Caco-2 (cell line): ENCODE measurements at regions not wholly inside any gene's neighbourhood (a gene's known extent, or its start where the extent isn't known, plus 50 kb on each side); places are given as distances from the start of the nearest gene placed in this dataset.

Source experiments
- BruUV-seq: library from RNA; stranded (reverse); fragments of 400-500 nt; replicated peaks from 2 replicates; lab custom pipeline; 2021; lab: Mats Ljungman, UMichigan
- CTCF ChIA-PET: fragments of 300-600 bp; sonication (Branson Sonifier 250); formaldehyde crosslinking; loops from one replicate; lab custom pipeline; 2022; ENCODE audit warnings: antibody characterized with exemption; lab: Charles Lee
- POLR2A ChIA-PET: fragments of 300-600 bp; sonication (Branson Sonifier 250); formaldehyde crosslinking; loops from one replicate; lab custom pipeline; 2022; ENCODE audit warnings: antibody characterized with exemption; lab: Charles Lee
- DNase-seq, 2 experiments: peaks; one replicate each; pipeline versions ENCODE4 v3.0.0 to v3.0.0-alpha.2; 2020 to 2022
- H3K27me3 ChIP-seq: replicated peaks from 2 replicates; pipeline ENCODE4 v1.6.0; 2011; ENCODE audit warnings: low read length; ENCODE audit not compliant: control insufficient read depth, insufficient read depth
- H3K36me3 ChIP-seq: 2 replicates; pipeline ENCODE4 v1.5.1; 2011; ENCODE audit warnings: low read length; ENCODE audit not compliant: control insufficient read depth, insufficient read depth
- H3K4me1 ChIP-seq: fragments of 250-450 bp; sonication (Bioruptor Pico); 2 replicates; pipeline ENCODE4 v1.5.1; 2020; ENCODE audit warnings: mild to moderate bottlenecking
- H3K4me3 ChIP-seq: 2 replicates; pipeline ENCODE4 v1.5.1; 2011; ENCODE audit warnings: low read depth, mild to moderate bottlenecking, control low read depth, low read length
- H3K9me3 ChIP-seq: fragments of 250-450 bp; sonication (Bioruptor Pico); 2 replicates; pipeline ENCODE4 v1.5.1; 2020; ENCODE audit warnings: mild to moderate bottlenecking, moderate library complexity
- H3K27ac Mint-ChIP-seq: one replicate; pipeline ENCODE4 v1.8.0; 2022; ENCODE audit warnings: mixed read lengths; ENCODE audit not compliant: unreplicated experiment
- H3K27me3 Mint-ChIP-seq: one replicate; pipeline ENCODE4 v1.8.0; 2022; ENCODE audit warnings: mixed read lengths; ENCODE audit not compliant: insufficient read depth, unreplicated experiment
- H3K36me3 Mint-ChIP-seq: one replicate; pipeline ENCODE4 v1.8.0; 2022; ENCODE audit warnings: mild to moderate bottlenecking, mixed read lengths; ENCODE audit not compliant: insufficient read depth, unreplicated experiment
- H3K4me1 Mint-ChIP-seq: one replicate; pipeline ENCODE4 v1.8.0; 2022; ENCODE audit warnings: low read depth, mixed read lengths; ENCODE audit not compliant: unreplicated experiment
- H3K4me3 Mint-ChIP-seq: one replicate; pipeline ENCODE4 v1.8.0; 2022; ENCODE audit warnings: mild to moderate bottlenecking, moderate library complexity, mixed read lengths; ENCODE audit not compliant: unreplicated experiment
- H3K9me3 Mint-ChIP-seq: one replicate; pipeline ENCODE4 v1.8.0; 2022; ENCODE audit warnings: mixed read lengths; ENCODE audit not compliant: unreplicated experiment
- intact Hi-C: fragments of 100-400 bp; cut with micrococcal nuclease; formaldehyde crosslinking; loops from one replicate; pipeline ENCODE4 v1.10.0; 2022; ENCODE audit not compliant: unreplicated experiment
- TF ChIP-seq, protein P1 (sequence below), 2 experiments: fragments of 200-600 bp in 1 of 2; IDR thresholded peaks; 1 replicate in 1 of 2; 2 replicates in 1 of 2; pipeline versions ENCODE4 v1.5.1 to v1.8.0; 2011 to 2022; ENCODE audit warnings: antibody characterized with exemption in 1 of 2, control low read depth in 1 of 2, inconsistent platforms in 1 of 2, low read depth in 1 of 2, low read length in 1 of 2, mild to moderate bottlenecking in 1 of 2, moderate library complexity in 1 of 2; ENCODE audit not compliant: insufficient read depth in 1 of 2, severe bottlenecking in 1 of 2, unreplicated experiment in 1 of 2

DNA sequence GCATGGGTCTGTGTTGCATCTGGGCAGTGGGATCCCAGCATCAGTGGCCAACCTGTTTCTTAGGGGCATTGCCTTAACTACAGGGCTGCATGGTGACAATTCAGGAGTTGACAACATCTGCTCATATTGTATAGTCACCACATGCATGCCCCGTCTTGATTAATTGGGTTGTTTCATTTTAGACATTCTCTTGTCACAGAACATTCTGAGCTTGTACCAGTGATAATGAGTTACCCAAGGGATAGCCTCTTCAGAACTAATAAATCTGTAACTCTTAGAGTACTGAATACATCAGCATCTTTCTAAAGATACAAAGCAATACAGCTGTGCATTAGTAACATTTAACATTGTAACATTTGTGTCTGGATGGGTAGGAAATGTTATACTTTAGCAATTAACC is 426.5 kb upstream of the CD180 start:
- H3K4me3 ChIP-seq: no peak overlapping the region
- TF ChIP-seq, protein P1, sequence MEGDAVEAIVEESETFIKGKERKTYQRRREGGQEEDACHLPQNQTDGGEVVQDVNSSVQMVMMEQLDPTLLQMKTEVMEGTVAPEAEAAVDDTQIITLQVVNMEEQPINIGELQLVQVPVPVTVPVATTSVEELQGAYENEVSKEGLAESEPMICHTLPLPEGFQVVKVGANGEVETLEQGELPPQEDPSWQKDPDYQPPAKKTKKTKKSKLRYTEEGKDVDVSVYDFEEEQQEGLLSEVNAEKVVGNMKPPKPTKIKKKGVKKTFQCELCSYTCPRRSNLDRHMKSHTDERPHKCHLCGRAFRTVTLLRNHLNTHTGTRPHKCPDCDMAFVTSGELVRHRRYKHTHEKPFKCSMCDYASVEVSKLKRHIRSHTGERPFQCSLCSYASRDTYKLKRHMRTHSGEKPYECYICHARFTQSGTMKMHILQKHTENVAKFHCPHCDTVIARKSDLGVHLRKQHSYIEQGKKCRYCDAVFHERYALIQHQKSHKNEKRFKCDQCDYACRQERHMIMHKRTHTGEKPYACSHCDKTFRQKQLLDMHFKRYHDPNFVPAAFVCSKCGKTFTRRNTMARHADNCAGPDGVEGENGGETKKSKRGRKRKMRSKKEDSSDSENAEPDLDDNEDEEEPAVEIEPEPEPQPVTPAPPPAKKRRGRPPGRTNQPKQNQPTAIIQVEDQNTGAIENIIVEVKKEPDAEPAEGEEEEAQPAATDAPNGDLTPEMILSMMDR (IDR thresholded peaks at IDR 0.05; ENCODE audit: insufficient read depth in 1 of 2, low read depth in 1 of 2, low read length in 1 of 2, severe bottlenecking in 1 of 2, unreplicated experiment in 1 of 2): no peak
- Mint-ChIP-seq H3K4me3 (no peak overlapping the region), H3K27me3 (no peaks in the 10 kb centered on the region), H3K36me3 (no peaks in the 10 kb centered on the region), H3K9me3 (no peaks in the 10 kb centered on the region), H3K4me1 (peaks cover 15% of the 10 kb centered on the region), H3K27ac (no peak overlapping the region)
- DNase-seq: no peak
- 0 out of 2 replicates have a peak, but pooled peaks cover 3% of the 10 kb centered on the region for H3K4me1 ChIP-seq
- H3K36me3 ChIP-seq: no peaks in the 10 kb centered on the region
- POLR2A ChIA-PET: no interaction called here
- CTCF ChIA-PET: no interaction called here
- no peaks in the 10 kb centered on the region for H3K9me3 ChIP-seq
- intact Hi-C loops: loop anchor here (10.0 kb wide), 1 partner anchor 128 kb away; no protein-coding TSS in a partner anchor
- BruUV-seq: no TSS peak
- H3K27me3 ChIP-seq: no peaks in the 10 kb centered on the region

DNA sequence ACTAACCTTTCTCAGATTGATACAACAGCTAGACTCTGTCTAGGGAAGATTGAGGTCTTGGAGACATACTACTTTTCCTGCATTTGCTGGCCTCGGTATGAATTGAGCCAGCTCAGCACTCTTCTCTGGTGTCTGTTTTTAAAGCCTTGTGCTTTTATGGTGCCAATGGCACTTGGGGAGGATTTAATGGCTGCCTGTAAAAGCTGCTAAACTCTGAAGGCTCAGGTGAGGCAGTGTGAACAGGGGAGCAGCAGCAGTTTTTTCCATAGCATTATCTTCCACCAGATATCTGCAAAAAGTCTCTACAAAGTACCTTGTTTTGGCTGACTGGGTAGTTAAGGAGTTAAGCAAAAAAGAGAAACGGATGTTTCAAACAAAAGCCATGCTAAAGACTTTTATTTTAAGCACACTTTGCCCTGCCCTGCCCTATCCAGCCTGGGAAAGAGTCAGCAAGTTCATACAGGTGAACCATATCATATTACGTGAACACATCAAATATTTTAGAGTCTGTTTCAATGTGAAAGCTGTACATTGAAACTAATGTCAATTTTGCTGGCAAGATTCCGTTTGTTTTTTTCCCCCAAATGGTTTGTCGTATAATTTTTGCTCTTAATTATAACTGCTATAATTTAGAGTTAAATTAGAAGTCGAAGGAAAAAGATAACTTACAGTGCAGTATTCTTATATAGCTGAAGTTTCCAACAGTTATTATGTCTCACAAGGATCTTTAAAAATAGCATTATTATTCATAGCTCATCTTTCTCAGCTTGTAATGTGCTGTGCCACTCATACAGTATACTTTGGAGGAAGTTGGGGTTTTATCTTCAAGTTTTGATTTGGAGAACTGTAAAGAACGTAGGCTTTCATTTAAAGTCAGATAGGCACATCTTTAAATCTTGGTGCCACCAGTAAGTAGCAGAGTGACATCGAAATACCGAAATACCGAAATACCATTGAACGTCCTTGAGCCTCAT is 424.1 kb upstream of the CD180 start:
- no TSS peak for BruUV-seq

DNA sequence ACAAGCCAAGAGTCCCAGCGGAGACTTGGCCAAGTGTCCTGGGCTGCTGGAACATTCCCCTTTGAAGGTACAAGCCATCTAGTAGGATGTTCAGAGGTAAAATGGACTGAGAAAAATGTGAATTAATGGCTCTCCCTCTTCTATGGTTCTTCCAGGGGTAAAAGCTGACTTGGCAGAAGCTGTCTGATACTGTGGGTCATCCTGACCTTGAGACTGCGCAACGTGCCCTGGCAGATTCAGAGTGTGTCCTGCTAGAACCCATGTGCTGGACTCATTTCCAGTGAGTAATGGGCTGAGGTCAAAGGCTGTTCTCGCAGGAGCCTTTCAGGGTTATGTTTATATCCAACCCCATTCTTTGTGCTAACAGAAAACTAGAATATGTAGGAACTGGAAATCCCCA is 423.0 kb upstream of the CD180 start:
- ChIA-PET POLR2A (no interaction called here), CTCF (no interaction called here)
- Mint-ChIP-seq H3K27ac (no peak overlapping the region), H3K27me3 (no peaks in the 10 kb centered on the region), H3K4me1 (peaks cover 15% of the 10 kb centered on the region), H3K9me3 (no peaks in the 10 kb centered on the region), H3K36me3 (no peaks in the 10 kb centered on the region), H3K4me3 (no peak overlapping the region)
- Histone ChIP-seq H3K27me3 (no peaks in the 10 kb centered on the region), H3K4me1 (0 out of 2 replicates have a peak, but pooled peaks cover 3% of the 10 kb centered on the region), H3K9me3 (no peaks in the 10 kb centered on the region), H3K4me3 (no peak overlapping the region), H3K36me3 (no peaks in the 10 kb centered on the region)
- intact Hi-C loops: loop anchor here (10.0 kb wide), 1 partner anchor 125 kb away; no protein-coding TSS in a partner anchor
- no peak for DNase-seq
- no TSS peak for BruUV-seq
- TF ChIP-seq, protein P1 (IDR thresholded peaks at IDR 0.05; ENCODE audit: insufficient read depth in 1 of 2, low read depth in 1 of 2, low read length in 1 of 2, severe bottlenecking in 1 of 2, unreplicated experiment in 1 of 2): no peak

More for the DNA sequence above, 424.1 kb upstream of the CD180 start:
- POLR2A ChIA-PET: no interaction called here
- H3K36me3 Mint-ChIP-seq: no peaks in the 10 kb centered on the region
- no peaks in the 10 kb centered on the region for H3K9me3 ChIP-seq
- H3K36me3 ChIP-seq: no peaks in the 10 kb centered on the region
- H3K27me3 ChIP-seq: no peaks in the 10 kb centered on the region
- no peak overlapping the region for H3K27ac Mint-ChIP-seq
- TF ChIP-seq, protein P1 (IDR thresholded peaks at IDR 0.05; ENCODE audit: insufficient read depth in 1 of 2, low read depth in 1 of 2, low read length in 1 of 2, severe bottlenecking in 1 of 2, unreplicated experiment in 1 of 2): no peak
- intact Hi-C loops: loop anchor here (10.0 kb wide), 1 partner anchor 126 kb away; no protein-coding TSS in a partner anchor
- no peaks in the 10 kb centered on the region for H3K27me3 Mint-ChIP-seq
- H3K4me1 ChIP-seq: 0 out of 2 replicates have a peak, but pooled peaks cover 3% of the 10 kb centered on the region
- H3K4me3 ChIP-seq: no peak overlapping the region
- H3K9me3 Mint-ChIP-seq: no peaks in the 10 kb centered on the region
- H3K4me3 Mint-ChIP-seq: no peak overlapping the region
- DNase-seq: no peak
- CTCF ChIA-PET: no interaction called here
- peaks cover 15% of the 10 kb centered on the region for H3K4me1 Mint-ChIP-seq
